SK-N-SH (cell line): ENCODE measurements at regions not wholly inside any gene's neighbourhood (a gene's known extent, or its start where the extent isn't known, plus 50 kb on each side); places are given as distances from the start of the nearest gene placed in this dataset.

ENCODE experiments used
- CTCF ChIA-PET: fragments of 300-600, 350-600 bp; formaldehyde crosslinking; extraction: SDS; loops from one replicate; lab custom pipeline; 2021; lab: Yijun Ruan, JAX
- POLR2A ChIA-PET: fragments of 350-600 bp; sonication (Branson Sonifier 250); formaldehyde crosslinking; extraction: SDS; loops from one replicate; lab custom pipeline; 2020; ENCODE audit warnings: antibody characterized with exemption, inconsistent platforms; lab: Yijun Ruan, JAX
- DNase-seq: peaks from one replicate; pipeline ENCODE4 v3.0.0; 2012
- H2AFZ ChIP-seq: fragments of 200-600 bp; sonication (generic); 2 replicates; pipeline ENCODE4 v1.8.1; 2016; ENCODE audit warnings: antibody characterized with exemption, mild to moderate bottlenecking, low read depth
- H3F3A ChIP-seq: fragments of 200-600 bp; sonication (generic); replicated peaks from 2 replicates; pipeline ENCODE3; 2016; ENCODE audit warnings: antibody characterized with exemption, mild to moderate bottlenecking; ENCODE audit not compliant: insufficient read depth
- H3K27ac ChIP-seq, 2 experiments: fragments of 200-500 bp in 1 of 2; fragments of 200-600 bp in 1 of 2; sonication (Bioruptor generic) in 1 of 2; sonication (generic), shearing (Covaris generic) in 1 of 2; 2 replicates each; pipeline versions ENCODE4 v1.5.1 to v1.6.1; 2014 to 2016; ENCODE audit warnings: low read depth in 2 of 2, inconsistent platforms in 1 of 2, low read length in 1 of 2, mild to moderate bottlenecking in 1 of 2, mixed read lengths in 1 of 2
- H3K27me3 ChIP-seq: fragments of 200-600 bp; sonication (generic), shearing (Covaris generic); 2 replicates; pipeline ENCODE4 v1.6.1; 2016; ENCODE audit warnings: mixed run types; ENCODE audit not compliant: insufficient read depth
- H3K36me3 ChIP-seq, 2 experiments: fragments of 200-500 bp in 1 of 2; fragments of 200-600 bp in 1 of 2; sonication (Bioruptor generic) in 1 of 2; sonication (generic) in 1 of 2; replicated peaks in 1 of 2; 2 replicates each; pipeline versions ENCODE3 to v1.5.1; 2014 to 2016; ENCODE audit warnings: low read length in 1 of 2, mild to moderate bottlenecking in 1 of 2; ENCODE audit not compliant: insufficient read depth in 2 of 2, control insufficient read depth in 1 of 2
- H3K4me1 ChIP-seq, 2 experiments: fragments of 200-500 bp in 1 of 2; fragments of 200-600 bp in 1 of 2; sonication (Bioruptor generic) in 1 of 2; sonication (generic), shearing (Covaris generic) in 1 of 2; 2 replicates each; pipeline versions ENCODE4 v1.5.1 to v1.6.1; 2014 to 2016; ENCODE audit warnings: low read depth in 1 of 2, low read length in 1 of 2, mixed run types in 1 of 2; ENCODE audit not compliant: insufficient read depth in 2 of 2, control insufficient read depth in 1 of 2
- H3K4me2 ChIP-seq: fragments of 200-600 bp; sonication (generic), shearing (Covaris generic); 2 replicates; pipeline ENCODE4 v1.6.1; 2017; ENCODE audit warnings: mixed run types
- H3K4me3 ChIP-seq, 2 experiments: fragments of 200-500 bp in 1 of 2; fragments of 200-600 bp in 1 of 2; sonication (Bioruptor generic) in 1 of 2; sonication (generic), shearing (Covaris generic) in 1 of 2; 2 replicates each; pipeline versions ENCODE4 v1.5.1 to v1.8.1; 2014 to 2016; ENCODE audit warnings: low read depth in 2 of 2, inconsistent platforms in 1 of 2, low read length in 1 of 2, mild to moderate bottlenecking in 1 of 2, mixed read lengths in 1 of 2, moderate library complexity in 1 of 2
- H3K79me2 ChIP-seq: fragments of 200-600 bp; sonication (generic); 2 replicates; pipeline ENCODE4 v1.8.1; 2017; ENCODE audit warnings: mild to moderate bottlenecking; ENCODE audit not compliant: insufficient read depth
- H3K9ac ChIP-seq: fragments of 200-600 bp; sonication (generic); 2 replicates; pipeline ENCODE4 v1.6.1; 2017; ENCODE audit warnings: mixed run types
- H3K9me2 ChIP-seq: fragments of 200-600 bp; sonication (generic); 2 replicates; pipeline ENCODE4 v1.6.1; 2017; ENCODE audit warnings: mixed run types
- H3K9me3 ChIP-seq: fragments of 200-600 bp; sonication (generic); 2 replicates; pipeline ENCODE4 v1.6.1; 2017; ENCODE audit warnings: mixed run types, mild to moderate bottlenecking, moderate library complexity
- H4K20me1 ChIP-seq: fragments of 200-600 bp; sonication (generic); 2 replicates; pipeline ENCODE4 v1.6.1; 2017; ENCODE audit warnings: mild to moderate bottlenecking, mixed run types; ENCODE audit not compliant: insufficient read depth
- EP300 ChIP-seq, 2 experiments: IDR thresholded peaks; 2 replicates each; pipeline versions ENCODE4 v1.4.0 to v1.6.1; 2012; ENCODE audit warnings: borderline replicate concordance in 1 of 2, low read depth in 1 of 2, low read length in 1 of 2
- EZH2phosphoT487 ChIP-seq: fragments of 200-600 bp; sonication (generic); IDR thresholded peaks from 2 replicates; pipeline ENCODE4 v1.6.1; 2017; ENCODE audit warnings: low read depth, mixed run types, mild to moderate bottlenecking, antibody characterized with exemption, moderate library complexity, borderline replicate concordance
- FOXJ3 ChIP-seq: sonication (generic); formaldehyde crosslinking; IDR thresholded peaks from 2 replicates; pipeline ENCODE4 v1.5.1; 2020; ENCODE audit warnings: mild to moderate bottlenecking, missing genetic modification reagents
- JUND ChIP-seq: IDR thresholded peaks from 2 replicates; pipeline ENCODE4 v1.4.0; 2012
- MAX ChIP-seq: IDR thresholded peaks from 2 replicates; pipeline ENCODE4 v1.4.0; 2012; ENCODE audit warnings: low read depth
- MEF2A ChIP-seq: IDR thresholded peaks from 2 replicates; pipeline ENCODE4 v1.4.0; 2012; ENCODE audit warnings: low read depth, borderline replicate concordance
- NFIC ChIP-seq: IDR thresholded peaks from 2 replicates; pipeline ENCODE4 v1.4.0; 2012; ENCODE audit warnings: borderline replicate concordance
- NRF1 ChIP-seq: IDR thresholded peaks from 2 replicates; pipeline ENCODE4 v1.6.1; 2012; ENCODE audit warnings: low read depth, mild to moderate bottlenecking, low read length
- POLR2AphosphoS5 ChIP-seq: IDR thresholded peaks from 2 replicates; pipeline ENCODE4 v1.6.1; 2012; ENCODE audit warnings: low read depth, low read length
- RAD21 ChIP-seq: IDR thresholded peaks from 2 replicates; pipeline ENCODE4 v1.6.1; 2012; ENCODE audit warnings: mild to moderate bottlenecking, low read length
- RCOR1 ChIP-seq: fragments of 150-350 bp; IDR thresholded peaks from 2 replicates; pipeline ENCODE4 v1.6.1; 2017; ENCODE audit warnings: antibody characterized with exemption, low read length
- RFX5 ChIP-seq: IDR thresholded peaks from 2 replicates; pipeline ENCODE4 v1.6.1; 2012; ENCODE audit warnings: mild to moderate bottlenecking, improper control_type of control experiment, low read length
- WGBS: methylation state at CpG from one replicate; pipeline ENCODE4 v1.1.6; 2017; ENCODE audit warnings: low lambda C conversion rate; 5-methylcytosine and 5-hydroxymethylcytosine counted together

GRCh38 chr3:135895734-135896121 lies 69.8 kb upstream of the PPP2R3A start:
- WGBS: 81% methylated on average over 3 of the region's 3 CpGs
- H3K27me3 ChIP-seq: no peaks in the 10 kb centered on the region
- H4K20me1 ChIP-seq: no peaks in the 10 kb centered on the region
- H3K4me3 ChIP-seq: no peak overlapping the region
- no peaks in the 10 kb centered on the region for H3F3A ChIP-seq
- H3K79me2 ChIP-seq: no peaks in the 10 kb centered on the region
- no peak for DNase-seq
- H3K27ac ChIP-seq: no peak overlapping the region
- no peaks in the 10 kb centered on the region for H3K9me2 ChIP-seq
- H3K9me3 ChIP-seq: no peaks in the 10 kb centered on the region
- H3K4me2 ChIP-seq: no peak overlapping the region
- POLR2A ChIA-PET: no interaction called here
- no peak overlapping the region for H3K9ac ChIP-seq
- H2AFZ ChIP-seq: no peak overlapping the region
- H3K36me3 ChIP-seq: no peaks in the 10 kb centered on the region
- no peak for TF ChIP-seq FOXJ3 (CRISPR knock-in tag)
- no peak for TF ChIP-seq NFIC
- no peak for TF ChIP-seq RCOR1
- H3K4me1 ChIP-seq: no peaks in the 10 kb centered on the region
- CTCF ChIA-PET: interaction anchor here (0.8 to 5.8 kb wide), 4 partner anchors 12 to 1101 kb away, joined by 3 to 29 read pairs (median 14); partner anchors contain the start of gene EPHB1

- Histone ChIP-seq H3K27ac (no peak overlapping the region), H3K9me2 (no peaks in the 10 kb centered on the region), H2AFZ (no peak overlapping the region), H3K4me1 (no peaks in the 10 kb centered on the region), H3K36me3 (no peaks in the 10 kb centered on the region), H4K20me1 (no peaks in the 10 kb centered on the region), H3K9ac (no peak overlapping the region), H3F3A (no peaks in the 10 kb centered on the region), H3K4me3 (no peak overlapping the region), H3K4me2 (no peak overlapping the region), H3K9me3 (no peaks in the 10 kb centered on the region), H3K79me2 (no peaks in the 10 kb centered on the region), H3K27me3 (no peaks in the 10 kb centered on the region)
- WGBS: 60% methylated on average over 2 of the region's 2 CpGs
- CTCF ChIA-PET: interaction anchor here (0.8 to 2.1 kb wide), 6 partner anchors 13 to 1296 kb away, joined by 3 to 7 read pairs (median 3); no protein-coding TSS in a partner anchor
- no peak for DNase-seq
- TF ChIP-seq RFX5: no peak
- TF ChIP-seq RCOR1: no peak
- POLR2A ChIA-PET: no interaction called here
Observed at GRCh38 chr3:135896613-135897012, 68.9 kb upstream of the PPP2R3A start.

- CTCF ChIA-PET: interaction anchor here (1.0 to 2.1 kb wide), 5 partner anchors 12 to 1297 kb away, joined by 3 to 7 read pairs (median 5); no protein-coding TSS in a partner anchor
- Histone ChIP-seq H3K27me3 (no peaks in the 10 kb centered on the region), H3K9me3 (no peaks in the 10 kb centered on the region), H4K20me1 (no peaks in the 10 kb centered on the region), H3K4me3 (no peak overlapping the region), H3K9ac (no peak overlapping the region), H3K4me1 (no peaks in the 10 kb centered on the region), H3F3A (no peaks in the 10 kb centered on the region), H3K9me2 (no peaks in the 10 kb centered on the region), H3K36me3 (no peaks in the 10 kb centered on the region), H3K27ac (no peak overlapping the region), H2AFZ (no peak overlapping the region), H3K4me2 (no peak overlapping the region), H3K79me2 (no peaks in the 10 kb centered on the region)
- DNase-seq: no peak
- TF ChIP-seq MEF2A: no peak
- 88% methylated on average over 1 of the region's 1 CpG for WGBS
- POLR2A ChIA-PET: no interaction called here
Observed at GRCh38 chr3:135897715-135898114, 67.8 kb upstream of the PPP2R3A start.

GRCh38 chr3:135898774-135899173 lies 66.8 kb upstream of the PPP2R3A start:
- H3K9me2 ChIP-seq: no peaks in the 10 kb centered on the region
- DNase-seq: no peak
- no peaks in the 10 kb centered on the region for H3K9me3 ChIP-seq
- POLR2A ChIA-PET: no interaction called here
- CTCF ChIA-PET: interaction anchor here (0.7 to 2.1 kb wide), 4 partner anchors 9 to 1298 kb away, joined by 3 to 7 read pairs (median 6); partner anchors contain the start of gene EPHB1
- H3K4me3 ChIP-seq: no peak overlapping the region
- TF ChIP-seq JUND (no peak), EP300 (IDR thresholded peaks at IDR 0.05; ENCODE audit: borderline replicate concordance in 1 of 2, low read depth in 1 of 2, low read length in 1 of 2) (no peak), RAD21 (no peak), POLR2AphosphoS5 (no peak), NFIC (no peak), EZH2phosphoT487 (no peak), MAX (no peak), NRF1 (no peak), RFX5 (no peak)
- 34% methylated on average over 3 of the region's 3 CpGs for WGBS
- no peaks in the 10 kb centered on the region for H3K4me1 ChIP-seq
- H3F3A ChIP-seq: no peaks in the 10 kb centered on the region
- no peak overlapping the region for H3K9ac ChIP-seq
- no peak overlapping the region for H3K4me2 ChIP-seq
- H3K27ac ChIP-seq: no peak overlapping the region
- H4K20me1 ChIP-seq: no peaks in the 10 kb centered on the region
- no peaks in the 10 kb centered on the region for H3K79me2 ChIP-seq
- H2AFZ ChIP-seq: no peak overlapping the region
- no peaks in the 10 kb centered on the region for H3K36me3 ChIP-seq
- H3K27me3 ChIP-seq: no peaks in the 10 kb centered on the region
